GM12878 (cell line): ENCODE measurements at regions not wholly inside any gene's neighbourhood (a gene's known extent, or its start where the extent isn't known, plus 50 kb on each side); places are given as distances from the start of the nearest gene placed in this dataset.

Experiments
- CTCF ChIP-seq, 3 experiments: IDR thresholded peaks in 2 of 3; conservative IDR thresholded peaks in 1 of 3; 2 replicates each; pipeline ENCODE4 v1.5.1; 2011; ENCODE audit warnings: low read depth in 3 of 3, low read length in 3 of 3, mild to moderate bottlenecking in 3 of 3, control low read depth in 2 of 3, moderate library complexity in 2 of 3, inconsistent platforms in 1 of 3, mixed read lengths in 1 of 3; ENCODE audit not compliant: control insufficient read depth in 2 of 3, insufficient read depth in 1 of 3; ENCODE audit errors: extremely low read depth in 1 of 3
- EP300 ChIP-seq, 2 experiments: fragments of 150-350 bp in 1 of 2; IDR thresholded peaks; 2 replicates each; pipeline ENCODE4 v1.6.1; 2011 to 2012; ENCODE audit warnings: low read depth in 2 of 2, low read length in 2 of 2, borderline replicate concordance in 1 of 2, improper control_type of control experiment in 1 of 2, inconsistent platforms in 1 of 2; ENCODE audit not compliant: control insufficient read depth in 1 of 2
- EZH2 ChIP-seq: IDR thresholded peaks from 2 replicates; pipeline ENCODE4 v1.6.1; 2012; ENCODE audit warnings: low read depth, mild to moderate bottlenecking, control low read depth, inconsistent platforms, low read length, borderline replicate concordance; ENCODE audit not compliant: control insufficient read depth
- HDAC6 ChIP-seq: fragments of 200-600 bp; sonication (generic); IDR thresholded peaks from one replicate; pipeline ENCODE4 v1.8.0; 2017; ENCODE audit warnings: antibody characterized with exemption; ENCODE audit not compliant: unreplicated experiment
- JUND ChIP-seq: IDR thresholded peaks from 2 replicates; pipeline ENCODE4 v1.6.1; 2012; ENCODE audit warnings: low read depth, mild to moderate bottlenecking, low read length, improper control_type of control experiment, moderate library complexity
- NBN ChIP-seq: fragments of 450-650 bp; IDR thresholded peaks from 2 replicates; pipeline ENCODE4 v1.6.1; 2016
- POLR2A ChIP-seq: IDR thresholded peaks from 2 replicates; pipeline ENCODE4 v1.6.1; 2011; ENCODE audit warnings: low read depth, mild to moderate bottlenecking, low read length
- RAD51 ChIP-seq: fragments of 450-650 bp; IDR thresholded peaks from 2 replicates; pipeline ENCODE4 v1.6.1; 2016; ENCODE audit warnings: moderate library complexity, mild to moderate bottlenecking, inconsistent platforms

DNA sequence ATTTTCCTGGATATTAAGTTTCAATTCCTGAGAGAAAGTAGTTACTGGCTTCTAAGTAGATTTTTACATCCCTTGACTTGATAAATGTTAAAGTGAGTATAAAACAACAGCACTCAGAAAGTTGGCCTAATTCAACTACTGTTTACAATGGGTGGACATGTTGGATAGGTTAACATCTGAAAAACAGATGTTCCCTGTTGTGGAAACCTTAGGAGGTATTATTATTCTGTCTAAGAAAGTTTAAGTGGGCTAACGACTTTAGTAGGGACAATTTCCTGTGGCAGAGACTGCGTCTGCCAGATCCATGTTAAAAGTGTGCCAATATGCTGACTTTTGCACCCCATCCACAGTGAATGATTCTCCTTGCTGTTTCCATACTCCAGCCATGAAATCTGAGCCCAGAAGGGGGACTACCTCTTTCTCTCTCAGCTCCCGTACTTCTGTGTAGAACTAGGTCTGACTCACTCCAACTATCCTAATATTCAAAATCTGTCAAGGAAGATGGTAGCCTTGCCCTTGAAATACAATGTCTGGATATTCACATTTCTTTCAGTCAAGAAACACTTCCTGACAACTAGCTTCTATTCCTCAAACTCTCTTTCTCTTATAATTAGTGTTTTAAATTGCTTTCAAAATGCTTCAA is 327.5 kb upstream of the HNRNPA3 start:
- TF ChIP-seq EP300 (IDR thresholded peaks at IDR 0.05; ENCODE audit: borderline replicate concordance in 1 of 2, control insufficient read depth in 1 of 2, low read depth in 2 of 2, low read length in 2 of 2), result no peak
- TF ChIP-seq EZH2, result no peak
- no peak for TF ChIP-seq NBN
- TF ChIP-seq POLR2A, result no peak
- TF ChIP-seq JUND, result no peak
- TF ChIP-seq HDAC6, result no peak
- no peak for TF ChIP-seq CTCF (IDR thresholded peaks at IDR 0.05 in 2 of 3, conservative IDR thresholded peaks at IDR 0.05 in 1 of 3; ENCODE audit: control insufficient read depth in 2 of 3, extremely low read depth in 1 of 3, insufficient read depth in 1 of 3, low read depth in 3 of 3, low read length in 3 of 3)
- no peak for TF ChIP-seq RAD51
